ENCODE measurements at regions not wholly inside any gene's neighbourhood (a gene's known extent, or its start where the extent isn't known, plus 50 kb on each side); places are given as distances from the start of the nearest gene placed in this dataset.

- TF ChIP-seq ZNF549 (tag by site-specific recombination; IDR thresholded peaks at IDR 0.05) (no peak), ZNF174 (tag by site-specific recombination; IDR thresholded peaks at IDR 0.05) (no peak), CTCF (tag by site-specific recombination; IDR thresholded peaks at IDR 0.05) (no peak), ZNF280C (tag by site-specific recombination; IDR thresholded peaks at IDR 0.05) (no peak), ZNF274 (IDR thresholded peaks at IDR 0.05; ENCODE audit: low read length) (no peak), ZNF274 (tag by site-specific recombination; IDR thresholded peaks at IDR 0.05; ENCODE audit: borderline replicate concordance) (no peak), ZNF133 (tag by site-specific recombination; IDR thresholded peaks at IDR 0.05) (no peak), SP2 (tag by site-specific recombination; IDR thresholded peaks at IDR 0.05) (no peak), REST (tag by site-specific recombination; IDR thresholded peaks at IDR 0.05) (no peak)
- TF ChIP-seq, protein P1, sequence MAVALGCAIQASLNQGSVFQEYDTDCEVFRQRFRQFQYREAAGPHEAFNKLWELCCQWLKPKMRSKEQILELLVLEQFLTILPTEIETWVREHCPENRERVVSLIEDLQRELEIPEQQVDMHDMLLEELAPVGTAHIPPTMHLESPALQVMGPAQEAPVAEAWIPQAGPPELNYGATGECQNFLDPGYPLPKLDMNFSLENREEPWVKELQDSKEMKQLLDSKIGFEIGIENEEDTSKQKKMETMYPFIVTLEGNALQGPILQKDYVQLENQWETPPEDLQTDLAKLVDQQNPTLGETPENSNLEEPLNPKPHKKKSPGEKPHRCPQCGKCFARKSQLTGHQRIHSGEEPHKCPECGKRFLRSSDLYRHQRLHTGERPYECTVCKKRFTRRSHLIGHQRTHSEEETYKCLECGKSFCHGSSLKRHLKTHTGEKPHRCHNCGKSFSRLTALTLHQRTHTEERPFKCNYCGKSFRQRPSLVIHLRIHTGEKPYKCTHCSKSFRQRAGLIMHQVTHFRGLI (tag by site-specific recombination; IDR thresholded peaks at IDR 0.05), result no peak
- TF ChIP-seq, protein P2, sequence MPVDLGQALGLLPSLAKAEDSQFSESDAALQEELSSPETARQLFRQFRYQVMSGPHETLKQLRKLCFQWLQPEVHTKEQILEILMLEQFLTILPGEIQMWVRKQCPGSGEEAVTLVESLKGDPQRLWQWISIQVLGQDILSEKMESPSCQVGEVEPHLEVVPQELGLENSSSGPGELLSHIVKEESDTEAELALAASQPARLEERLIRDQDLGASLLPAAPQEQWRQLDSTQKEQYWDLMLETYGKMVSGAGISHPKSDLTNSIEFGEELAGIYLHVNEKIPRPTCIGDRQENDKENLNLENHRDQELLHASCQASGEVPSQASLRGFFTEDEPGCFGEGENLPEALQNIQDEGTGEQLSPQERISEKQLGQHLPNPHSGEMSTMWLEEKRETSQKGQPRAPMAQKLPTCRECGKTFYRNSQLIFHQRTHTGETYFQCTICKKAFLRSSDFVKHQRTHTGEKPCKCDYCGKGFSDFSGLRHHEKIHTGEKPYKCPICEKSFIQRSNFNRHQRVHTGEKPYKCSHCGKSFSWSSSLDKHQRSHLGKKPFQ (tag by site-specific recombination; IDR thresholded peaks at IDR 0.05), result no peak
- TF ChIP-seq, protein P3, sequence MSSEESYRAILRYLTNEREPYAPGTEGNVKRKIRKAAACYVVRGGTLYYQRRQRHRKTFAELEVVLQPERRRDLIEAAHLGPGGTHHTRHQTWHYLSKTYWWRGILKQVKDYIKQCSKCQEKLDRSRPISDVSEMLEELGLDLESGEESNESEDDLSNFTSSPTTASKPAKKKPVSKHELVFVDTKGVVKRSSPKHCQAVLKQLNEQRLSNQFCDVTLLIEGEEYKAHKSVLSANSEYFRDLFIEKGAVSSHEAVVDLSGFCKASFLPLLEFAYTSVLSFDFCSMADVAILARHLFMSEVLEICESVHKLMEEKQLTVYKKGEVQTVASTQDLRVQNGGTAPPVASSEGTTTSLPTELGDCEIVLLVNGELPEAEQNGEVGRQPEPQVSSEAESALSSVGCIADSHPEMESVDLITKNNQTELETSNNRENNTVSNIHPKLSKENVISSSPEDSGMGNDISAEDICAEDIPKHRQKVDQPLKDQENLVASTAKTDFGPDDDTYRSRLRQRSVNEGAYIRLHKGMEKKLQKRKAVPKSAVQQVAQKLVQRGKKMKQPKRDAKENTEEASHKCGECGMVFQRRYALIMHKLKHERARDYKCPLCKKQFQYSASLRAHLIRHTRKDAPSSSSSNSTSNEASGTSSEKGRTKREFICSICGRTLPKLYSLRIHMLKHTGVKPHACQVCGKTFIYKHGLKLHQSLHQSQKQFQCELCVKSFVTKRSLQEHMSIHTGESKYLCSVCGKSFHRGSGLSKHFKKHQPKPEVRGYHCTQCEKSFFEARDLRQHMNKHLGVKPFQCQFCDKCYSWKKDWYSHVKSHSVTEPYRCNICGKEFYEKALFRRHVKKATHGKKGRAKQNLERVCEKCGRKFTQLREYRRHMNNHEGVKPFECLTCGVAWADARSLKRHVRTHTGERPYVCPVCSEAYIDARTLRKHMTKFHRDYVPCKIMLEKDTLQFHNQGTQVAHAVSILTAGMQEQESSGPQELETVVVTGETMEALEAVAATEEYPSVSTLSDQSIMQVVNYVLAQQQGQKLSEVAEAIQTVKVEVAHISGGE (tag by site-specific recombination; conservative IDR thresholded peaks at IDR 0.05; ENCODE audit: low read depth), result no peak
Measured at GRCh38 chr5:72630721-72631120, 123.5 kb upstream of the ZNF366 start.

All from HEK293 (cell line).